ENCODE measurements at regions not wholly inside any gene's neighbourhood (a gene's known extent, or its start where the extent isn't known, plus 50 kb on each side); places are given as distances from the start of the nearest gene placed in this dataset.

DNA sequence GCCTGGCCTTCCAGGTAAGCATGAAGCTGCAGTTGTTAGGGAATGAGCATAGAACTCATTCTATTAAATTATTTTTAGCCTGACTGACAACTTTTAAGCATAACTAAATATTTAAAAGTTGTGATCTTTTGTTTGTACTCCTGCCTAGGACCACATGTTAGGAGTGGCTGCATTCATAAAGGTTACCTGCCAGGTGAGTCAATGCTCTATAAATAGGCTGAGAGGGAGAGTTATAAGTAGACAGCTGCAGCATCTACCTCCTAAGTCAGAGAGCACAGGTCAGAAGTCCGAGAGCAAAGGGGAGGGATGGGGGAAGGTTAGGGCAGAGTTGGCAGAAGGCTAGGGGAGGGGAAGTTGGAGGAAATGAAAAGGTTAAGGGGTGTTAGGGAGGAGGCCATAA lies 292.4 kb upstream of the TLE4 start:
- TF ChIP-seq, protein P1, sequence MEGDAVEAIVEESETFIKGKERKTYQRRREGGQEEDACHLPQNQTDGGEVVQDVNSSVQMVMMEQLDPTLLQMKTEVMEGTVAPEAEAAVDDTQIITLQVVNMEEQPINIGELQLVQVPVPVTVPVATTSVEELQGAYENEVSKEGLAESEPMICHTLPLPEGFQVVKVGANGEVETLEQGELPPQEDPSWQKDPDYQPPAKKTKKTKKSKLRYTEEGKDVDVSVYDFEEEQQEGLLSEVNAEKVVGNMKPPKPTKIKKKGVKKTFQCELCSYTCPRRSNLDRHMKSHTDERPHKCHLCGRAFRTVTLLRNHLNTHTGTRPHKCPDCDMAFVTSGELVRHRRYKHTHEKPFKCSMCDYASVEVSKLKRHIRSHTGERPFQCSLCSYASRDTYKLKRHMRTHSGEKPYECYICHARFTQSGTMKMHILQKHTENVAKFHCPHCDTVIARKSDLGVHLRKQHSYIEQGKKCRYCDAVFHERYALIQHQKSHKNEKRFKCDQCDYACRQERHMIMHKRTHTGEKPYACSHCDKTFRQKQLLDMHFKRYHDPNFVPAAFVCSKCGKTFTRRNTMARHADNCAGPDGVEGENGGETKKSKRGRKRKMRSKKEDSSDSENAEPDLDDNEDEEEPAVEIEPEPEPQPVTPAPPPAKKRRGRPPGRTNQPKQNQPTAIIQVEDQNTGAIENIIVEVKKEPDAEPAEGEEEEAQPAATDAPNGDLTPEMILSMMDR (conservative IDR thresholded peaks at IDR 0.05) = no peak
- no peak for TF ChIP-seq ZFX (IDR thresholded peaks at IDR 0.05)
